ENCODE measurements at regions not wholly inside any gene's neighbourhood (a gene's known extent, or its start where the extent isn't known, plus 50 kb on each side); places are given as distances from the start of the nearest gene placed in this dataset.

- TF ChIP-seq CTCF (IDR thresholded peaks at IDR 0.05) (no peak), POLR2A (IDR thresholded peaks at IDR 0.05) (no peak)
Measured at GRCh38 chr4:156154978-156155377, 201.3 kb upstream of the CTSO start.

Measured in body of pancreas (tissue), 4 donors.